Progenitor cell of endocrine pancreas (in vitro differentiated cells): ENCODE measurements at regions not wholly inside any gene's neighbourhood (a gene's known extent, or its start where the extent isn't known, plus 50 kb on each side); places are given as distances from the start of the nearest gene placed in this dataset.

Experiments used
- DNase-seq: peaks from one replicate; pipeline ENCODE4 v3.0.0; 2021; ENCODE audit warnings: low spot score; ENCODE audit not compliant: unreplicated experiment
- H3K27ac Mint-ChIP-seq: 2 replicates; pipeline ENCODE4 v1.8.0; 2021; ENCODE audit warnings: mild to moderate bottlenecking, moderate library complexity, mixed read lengths
- H3K27me3 Mint-ChIP-seq: 2 replicates; pipeline ENCODE4 v1.8.0; 2021; ENCODE audit warnings: mixed read lengths
- H3K36me3 Mint-ChIP-seq: 2 replicates; pipeline ENCODE4 v1.8.0; 2022; ENCODE audit warnings: mixed read lengths; ENCODE audit not compliant: insufficient read depth
- H3K4me1 Mint-ChIP-seq: 2 replicates; pipeline ENCODE4 v1.8.0; 2021; ENCODE audit warnings: low read depth, mixed read lengths
- H3K4me3 Mint-ChIP-seq: 2 replicates; pipeline ENCODE4 v1.8.0; 2021; ENCODE audit warnings: low read depth, mild to moderate bottlenecking, moderate library complexity, mixed read lengths
- H3K9me3 Mint-ChIP-seq: 2 replicates; pipeline ENCODE4 v1.8.0; 2021; ENCODE audit warnings: low read depth, mixed read lengths
- CTCF ChIP-seq: fragments of 200-600 bp; sonication (generic); IDR thresholded peaks from one replicate; pipeline ENCODE4 v1.5.0; 2021; ENCODE audit warnings: antibody characterized with exemption, mild to moderate bottlenecking; ENCODE audit not compliant: unreplicated experiment

DNA sequence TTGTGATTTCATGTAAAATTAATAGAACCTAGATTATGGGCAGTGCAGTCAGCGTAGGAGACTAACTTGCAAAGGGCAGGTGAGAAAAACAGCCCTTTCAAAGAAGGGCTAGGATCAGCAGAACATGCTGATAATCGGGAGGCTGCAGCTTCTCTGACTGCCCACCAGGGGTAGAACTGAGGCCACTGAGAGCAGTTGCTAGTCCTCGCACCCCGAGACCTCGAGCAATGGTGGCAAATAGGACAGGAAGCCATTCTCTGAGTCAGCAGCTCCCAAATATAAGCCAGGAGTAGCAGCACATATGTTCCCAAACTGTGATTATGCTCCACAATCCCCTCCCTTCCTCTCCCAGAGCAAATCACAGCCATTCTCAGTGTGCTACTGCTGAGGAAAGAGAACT is 186.5 kb downstream of the MSL3 start:
- TF ChIP-seq CTCF = peak; percentile 51
- peak; percentile 11 for DNase-seq

DNA sequence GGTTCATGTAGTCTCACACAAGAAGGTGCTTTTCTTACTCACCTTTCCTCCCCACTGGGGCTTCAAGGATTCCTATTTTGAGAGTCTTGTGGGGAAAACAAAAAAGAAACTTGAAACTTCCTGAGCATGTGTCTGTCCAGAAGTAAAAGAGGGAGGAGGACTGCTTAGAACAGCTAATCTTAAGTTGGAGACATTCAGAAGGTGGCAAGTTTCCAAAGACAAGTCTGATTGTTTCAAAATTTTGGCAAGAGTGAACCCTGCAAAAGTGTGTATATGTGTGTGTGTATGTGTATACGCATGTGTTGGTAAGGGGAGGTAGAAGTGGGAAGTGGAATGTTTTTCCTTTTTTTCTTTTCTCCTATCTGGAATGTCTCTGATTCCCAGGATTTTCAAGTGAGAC is 189.0 kb upstream of the FRMPD4 start:
- DNase-seq = no peak
- H3K27ac Mint-ChIP-seq = no peak overlapping the region
- peaks cover 10% of the 10 kb centered on the region for H3K4me1 Mint-ChIP-seq
- H3K4me3 Mint-ChIP-seq = no peak overlapping the region
- H3K36me3 Mint-ChIP-seq = no peaks in the 10 kb centered on the region
- TF ChIP-seq CTCF = no peak
- H3K27me3 Mint-ChIP-seq = no peaks in the 10 kb centered on the region
- H3K9me3 Mint-ChIP-seq = peaks cover 26% of the 10 kb centered on the region

More for the DNA sequence above, 186.5 kb downstream of the MSL3 start:
- peaks cover 23% of the 10 kb centered on the region for H3K9me3 Mint-ChIP-seq
- H3K27me3 Mint-ChIP-seq = no peaks in the 10 kb centered on the region
- H3K4me1 Mint-ChIP-seq = peaks cover 4% of the 10 kb centered on the region
- no peak overlapping the region for H3K27ac Mint-ChIP-seq
- no peaks in the 10 kb centered on the region for H3K36me3 Mint-ChIP-seq
- no peak overlapping the region for H3K4me3 Mint-ChIP-seq

GRCh38 chrX:11952176-11952720 is 186.0 kb upstream of the FRMPD4 start:
- Mint-ChIP-seq H3K36me3 (no peaks in the 10 kb centered on the region), H3K4me3 (no peak overlapping the region), H3K27ac (no peak overlapping the region), H3K9me3 (peaks cover 14% of the 10 kb centered on the region), H3K4me1 (peaks cover 10% of the 10 kb centered on the region), H3K27me3 (no peaks in the 10 kb centered on the region)
- DNase-seq = no peak
- no peak for TF ChIP-seq CTCF

- Mint-ChIP-seq H3K4me1 (peaks cover 10% of the 10 kb centered on the region), H3K36me3 (no peaks in the 10 kb centered on the region), H3K27me3 (no peaks in the 10 kb centered on the region), H3K4me3 (no peak overlapping the region), H3K9me3 (peaks cover 18% of the 10 kb centered on the region), H3K27ac (no peak overlapping the region)
- no peak for DNase-seq
- TF ChIP-seq CTCF = no peak
Measured at GRCh38 chrX:11953615-11954014, 184.7 kb upstream of the FRMPD4 start.

DNA sequence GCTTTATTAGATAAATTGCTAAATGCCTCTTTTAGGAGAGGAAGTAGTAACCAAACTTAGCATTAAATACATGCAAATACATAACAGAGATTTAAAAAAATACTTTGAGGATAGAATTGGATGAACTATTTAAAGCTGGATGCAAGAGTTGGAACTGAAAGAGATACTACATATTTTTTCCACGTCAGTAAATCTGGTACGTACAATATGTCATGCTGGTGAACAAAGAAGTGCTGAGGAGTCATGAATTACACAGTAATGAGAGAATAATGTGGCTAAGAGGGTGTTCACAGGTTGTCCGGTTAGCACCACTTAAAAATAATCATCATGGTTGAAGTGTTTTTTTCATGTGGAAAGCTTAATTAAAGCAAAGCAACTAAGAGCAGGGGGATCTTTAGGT is 184.1 kb upstream of the FRMPD4 start:
- H3K27ac Mint-ChIP-seq = no peak overlapping the region
- no peak for TF ChIP-seq CTCF
- H3K27me3 Mint-ChIP-seq = no peaks in the 10 kb centered on the region
- H3K4me3 Mint-ChIP-seq = no peak overlapping the region
- peaks cover 22% of the 10 kb centered on the region for H3K9me3 Mint-ChIP-seq
- no peak for DNase-seq
- peaks cover 10% of the 10 kb centered on the region for H3K4me1 Mint-ChIP-seq
- H3K36me3 Mint-ChIP-seq = no peaks in the 10 kb centered on the region
